ENCODE measurements at regions not wholly inside any gene's neighbourhood (a gene's known extent, or its start where the extent isn't known, plus 50 kb on each side); places are given as distances from the start of the nearest gene placed in this dataset.

DNA sequence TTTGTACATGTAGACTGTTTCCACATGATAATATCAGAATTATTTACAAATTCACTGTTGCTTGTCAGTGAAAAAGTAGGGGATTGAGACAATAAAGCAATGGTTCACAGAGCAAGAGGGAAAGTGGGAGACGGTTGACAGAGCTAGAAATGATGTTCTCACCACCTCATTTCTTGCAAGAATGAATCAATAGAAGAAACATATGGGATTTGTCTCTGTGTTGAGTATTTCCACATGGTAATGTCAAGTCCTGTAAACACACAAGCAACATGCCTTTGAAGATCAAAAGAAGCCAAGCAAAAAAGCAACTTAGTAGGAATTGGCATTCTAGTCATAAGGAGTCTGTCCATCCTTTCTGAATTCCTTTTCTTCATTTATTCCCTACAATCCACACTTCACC is 1806.6 kb upstream of the AGA start (continued):
- TF ChIP-seq YY1 (IDR thresholded peaks at IDR 0.05; ENCODE audit: low read depth, low read length) (no peak), FOXK2 (IDR thresholded peaks at IDR 0.05) (no peak), KLF5 (IDR thresholded peaks at IDR 0.05; ENCODE audit: partially characterized antibody) (no peak), SIN3A (IDR thresholded peaks at IDR 0.05; ENCODE audit: low read depth, low read length) (no peak), IRF4 (IDR thresholded peaks at IDR 0.05; ENCODE audit: low read depth, low read length) (no peak)

DNA sequence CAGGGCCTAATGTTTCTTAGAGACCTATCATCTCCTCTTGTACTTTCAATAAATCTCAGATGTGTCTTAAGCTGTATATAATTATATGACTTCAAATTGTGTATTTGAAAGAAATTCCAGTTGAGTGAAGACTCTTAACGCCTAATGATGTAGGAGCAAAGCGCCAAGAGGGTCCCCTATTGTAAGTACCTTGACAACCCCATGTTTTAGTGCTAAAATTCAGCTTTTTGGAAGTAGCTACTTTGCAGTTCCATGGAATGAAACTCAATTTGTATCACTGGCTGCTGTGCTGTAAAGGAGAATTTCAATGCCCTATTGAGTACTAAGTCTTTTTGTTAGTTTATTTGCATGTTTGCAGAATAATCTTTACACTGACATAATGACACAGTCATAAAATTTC is 1826.6 kb upstream of the AGA start:
- in situ Hi-C loops (cut with MboI): no loop called here
- Histone ChIP-seq H3K9me3 (replicated peaks; ENCODE audit: control insufficient read depth, insufficient read depth, low read length) (no peaks in the 10 kb centered on the region), H3K79me2 (ENCODE audit: control insufficient read depth, insufficient read depth, low read length) (no peaks in the 10 kb centered on the region), H3K9ac (ENCODE audit: control insufficient read depth, insufficient read depth, low read length) (no peak overlapping the region), H3K36me3 (ENCODE audit: control insufficient read depth in 2 of 2, insufficient read depth in 2 of 2, low read length in 1 of 2) (no peaks in the 10 kb centered on the region), H4K20me1 (ENCODE audit: control insufficient read depth, insufficient read depth) (no peaks in the 10 kb centered on the region), H2AFZ (ENCODE audit: control insufficient read depth, low read depth, low read length) (no peak overlapping the region), H3K4me1 (ENCODE audit: control insufficient read depth, insufficient read depth, low read length) (no peaks in the 10 kb centered on the region), H3K4me3 (no peak overlapping the region), H3K4me2 (ENCODE audit: control insufficient read depth, insufficient read depth) (no peak overlapping the region), H3K27ac (ENCODE audit: control insufficient read depth, insufficient read depth) (no peak overlapping the region), H3K27me3 (replicated peaks in 1 of 2; ENCODE audit: control insufficient read depth in 2 of 2, insufficient read depth in 2 of 2, low read length in 1 of 2) (no peaks in the 10 kb centered on the region)
- TF ChIP-seq IKZF2 (IDR thresholded peaks at IDR 0.05) (no peak), SMAD5 (IDR thresholded peaks at IDR 0.05; ENCODE audit: low read depth) (no peak), TCF7 (IDR thresholded peaks at IDR 0.05; ENCODE audit: borderline replicate concordance) (no peak), EGR1 (IDR thresholded peaks at IDR 0.05; ENCODE audit: borderline replicate concordance in 1 of 2, low read depth in 2 of 2, low read length in 2 of 2) (no peak)
- DNase-seq (ENCODE audit: low read depth, low spot score) (no peak), FAIRE-seq (no peak), ATAC-seq (no peak)
- no TSS peak for BruUV-seq (replicated peaks)
- POLR2A ChIA-PET: no interaction called here
- SMC1A ChIA-PET (ENCODE audit: uncharacterized antibody, unreplicated experiment): interaction anchor here (1.1 to 3.1 kb wide), 3 partner anchors 10 to 39 kb away, joined by 4 to 9 read pairs (median 4); no protein-coding TSS in a partner anchor
- WGBS (ENCODE audit: insufficient coverage, insufficient replicate concordance, low lambda C conversion rate, missing lambda C conversion rate): 42% methylated on average over 2 of the region's 2 CpGs
- RAD21 ChIA-PET (ENCODE audit: unreplicated experiment): interaction anchor here (2.0 kb wide), 1 partner anchor 10 kb away, joined by 6 read pairs; no protein-coding TSS in a partner anchor
- intact Hi-C loops (cut with micrococcal nuclease; ENCODE audit: unreplicated experiment): no loop called here
- CTCF ChIA-PET: interaction anchor here (1.2 kb wide), 1 partner anchor 10 kb away, joined by 4 read pairs; no protein-coding TSS in a partner anchor

DNA sequence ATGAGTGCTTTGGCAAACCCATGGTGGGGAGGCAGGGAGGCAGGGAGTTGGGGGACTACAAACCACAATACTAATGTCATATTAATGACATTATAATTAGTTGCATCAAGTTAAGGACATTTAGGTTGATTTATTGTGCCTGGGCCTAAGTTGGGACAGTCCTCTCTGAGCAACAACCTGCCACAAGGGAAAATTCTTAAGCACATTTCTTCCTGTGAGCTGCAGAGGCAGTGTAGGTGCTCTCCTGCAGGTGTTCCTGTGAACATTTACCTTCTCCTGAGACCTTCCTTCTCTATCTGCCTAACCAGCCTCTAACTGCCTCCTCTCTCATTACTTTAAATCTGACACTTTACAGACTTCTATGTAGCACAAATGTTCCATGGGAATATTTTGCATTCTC is 1830.0 kb upstream of the AGA start:
- no peaks in the 10 kb centered on the region for H3K27me3 ChIP-seq (replicated peaks in 1 of 2; ENCODE audit: control insufficient read depth in 2 of 2, insufficient read depth in 2 of 2, low read length in 1 of 2)
- H3K9ac ChIP-seq (ENCODE audit: control insufficient read depth, insufficient read depth, low read length): no peak overlapping the region
- ChIA-PET CTCF (no interaction called here), SMC1A (ENCODE audit: uncharacterized antibody, unreplicated experiment) (interaction anchor here (1.1 kb wide), 1 partner anchor 14 kb away, joined by 3 read pairs; no protein-coding TSS in a partner anchor), POLR2A (no interaction called here), RAD21 (ENCODE audit: unreplicated experiment) (no interaction called here)
- no peaks in the 10 kb centered on the region for H4K20me1 ChIP-seq (ENCODE audit: control insufficient read depth, insufficient read depth)
- H3K36me3 ChIP-seq (ENCODE audit: control insufficient read depth in 2 of 2, insufficient read depth in 2 of 2, low read length in 1 of 2): no peaks in the 10 kb centered on the region
- H3K4me1 ChIP-seq (ENCODE audit: control insufficient read depth, insufficient read depth, low read length): no peaks in the 10 kb centered on the region
- DNase-seq (ENCODE audit: low read depth, low spot score) (no peak), FAIRE-seq (no peak), ATAC-seq (no peak)
- no peak overlapping the region for H3K27ac ChIP-seq (ENCODE audit: control insufficient read depth, insufficient read depth)
- H3K4me3 ChIP-seq: no peak overlapping the region
- intact Hi-C loops (cut with micrococcal nuclease; ENCODE audit: unreplicated experiment) (no loop called here), in situ Hi-C loops (cut with MboI) (no loop called here)
- BruUV-seq (replicated peaks): no TSS peak
- H3K4me2 ChIP-seq (ENCODE audit: control insufficient read depth, insufficient read depth): no peak overlapping the region
- no peaks in the 10 kb centered on the region for H3K9me3 ChIP-seq (replicated peaks; ENCODE audit: control insufficient read depth, insufficient read depth, low read length)
- no peaks in the 10 kb centered on the region for H3K79me2 ChIP-seq (ENCODE audit: control insufficient read depth, insufficient read depth, low read length)
- no peak overlapping the region for H2AFZ ChIP-seq (ENCODE audit: control insufficient read depth, low read depth, low read length)
- no peak for TF ChIP-seq BRCA1 (IDR thresholded peaks at IDR 0.05; ENCODE audit: low read depth, low read length)
- TF ChIP-seq, protein P1, sequence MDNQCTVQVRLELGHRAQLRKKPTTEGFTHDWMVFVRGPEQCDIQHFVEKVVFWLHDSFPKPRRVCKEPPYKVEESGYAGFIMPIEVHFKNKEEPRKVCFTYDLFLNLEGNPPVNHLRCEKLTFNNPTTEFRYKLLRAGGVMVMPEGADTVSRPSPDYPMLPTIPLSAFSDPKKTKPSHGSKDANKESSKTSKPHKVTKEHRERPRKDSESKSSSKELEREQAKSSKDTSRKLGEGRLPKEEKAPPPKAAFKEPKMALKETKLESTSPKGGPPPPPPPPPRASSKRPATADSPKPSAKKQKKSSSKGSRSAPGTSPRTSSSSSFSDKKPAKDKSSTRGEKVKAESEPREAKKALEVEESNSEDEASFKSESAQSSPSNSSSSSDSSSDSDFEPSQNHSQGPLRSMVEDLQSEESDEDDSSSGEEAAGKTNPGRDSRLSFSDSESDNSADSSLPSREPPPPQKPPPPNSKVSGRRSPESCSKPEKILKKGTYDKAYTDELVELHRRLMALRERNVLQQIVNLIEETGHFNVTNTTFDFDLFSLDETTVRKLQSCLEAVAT (IDR thresholded peaks at IDR 0.05): no peak
- TF ChIP-seq, protein P2, sequence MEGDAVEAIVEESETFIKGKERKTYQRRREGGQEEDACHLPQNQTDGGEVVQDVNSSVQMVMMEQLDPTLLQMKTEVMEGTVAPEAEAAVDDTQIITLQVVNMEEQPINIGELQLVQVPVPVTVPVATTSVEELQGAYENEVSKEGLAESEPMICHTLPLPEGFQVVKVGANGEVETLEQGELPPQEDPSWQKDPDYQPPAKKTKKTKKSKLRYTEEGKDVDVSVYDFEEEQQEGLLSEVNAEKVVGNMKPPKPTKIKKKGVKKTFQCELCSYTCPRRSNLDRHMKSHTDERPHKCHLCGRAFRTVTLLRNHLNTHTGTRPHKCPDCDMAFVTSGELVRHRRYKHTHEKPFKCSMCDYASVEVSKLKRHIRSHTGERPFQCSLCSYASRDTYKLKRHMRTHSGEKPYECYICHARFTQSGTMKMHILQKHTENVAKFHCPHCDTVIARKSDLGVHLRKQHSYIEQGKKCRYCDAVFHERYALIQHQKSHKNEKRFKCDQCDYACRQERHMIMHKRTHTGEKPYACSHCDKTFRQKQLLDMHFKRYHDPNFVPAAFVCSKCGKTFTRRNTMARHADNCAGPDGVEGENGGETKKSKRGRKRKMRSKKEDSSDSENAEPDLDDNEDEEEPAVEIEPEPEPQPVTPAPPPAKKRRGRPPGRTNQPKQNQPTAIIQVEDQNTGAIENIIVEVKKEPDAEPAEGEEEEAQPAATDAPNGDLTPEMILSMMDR (IDR thresholded peaks at IDR 0.05 in 2 of 3, conservative IDR thresholded peaks at IDR 0.05 in 1 of 3; ENCODE audit: control insufficient read depth in 2 of 3, extremely low read depth in 1 of 3, insufficient read depth in 1 of 3, low read depth in 3 of 3, low read length in 3 of 3): no peak
- no peak for TF ChIP-seq SMAD5 (IDR thresholded peaks at IDR 0.05; ENCODE audit: low read depth)
- TF ChIP-seq EP300 (IDR thresholded peaks at IDR 0.05; ENCODE audit: borderline replicate concordance in 1 of 2, control insufficient read depth in 1 of 2, low read depth in 2 of 2, low read length in 2 of 2): no peak

All from GM12878 (cell line).